NCI-H82 (cell line): ENCODE measurements at regions not wholly inside any gene's neighbourhood (a gene's known extent, or its start where the extent isn't known, plus 50 kb on each side); places are given as distances from the start of the nearest gene placed in this dataset.
A peak's percentile ranks its signal among the peaks of the same experiment; 100 is the strongest.
"Not testable (repeated sequence)": the region's sequence is repeated elsewhere in the genome, so short reads cannot be mapped to it uniquely, and the experiment has no call there.

Experiments used
- DNase-seq: peaks from one replicate; lab custom pipeline; 2025; lab: John Stamatoyannopoulos, UW

GRCh38 chr17:52546990-52547389 lies 388.5 kb upstream of the CA10 start:
- peak; percentile 59 for DNase-seq

- no peak for DNase-seq
These were observed 388.0 kb upstream of the CA10 start for GRCh38 chr17:52546493-52546892.

GRCh38 chr17:52537421-52537820 lies 378.9 kb upstream of the CA10 start:
- no peak for DNase-seq

GRCh38 chr17:52536489-52536888 lies 378.0 kb upstream of the CA10 start:
- DNase-seq = no peak

GRCh38 chr17:52532373-52532772 lies 373.9 kb upstream of the CA10 start:
- no peak for DNase-seq

- DNase-seq = no peak
These were observed 365.7 kb upstream of the CA10 start for GRCh38 chr17:52524096-52524637.

GRCh38 chr17:52517176-52517575 lies 358.7 kb upstream of the CA10 start:
- peak; percentile 30 for DNase-seq

- DNase-seq = peak; percentile 57
These were observed 357.4 kb upstream of the CA10 start for GRCh38 chr17:52515927-52516326.

- no peak for DNase-seq
These were observed 347.1 kb upstream of the CA10 start for GRCh38 chr17:52505601-52506000.

- DNase-seq = no peak
These were observed 345.6 kb upstream of the CA10 start for GRCh38 chr17:52504081-52504480.

- DNase-seq = no peak
These were observed 337.1 kb upstream of the CA10 start for GRCh38 chr17:52495646-52496045.

- DNase-seq = no peak
These were observed 323.8 kb upstream of the CA10 start for GRCh38 chr17:52482271-52482670.

GRCh38 chr17:52477824-52478699 lies 319.5 kb upstream of the CA10 start:
- DNase-seq = no peak

GRCh38 chr17:52476638-52477313 lies 318.3 kb upstream of the CA10 start:
- DNase-seq = no peak

GRCh38 chr17:52470553-52470952 lies 312.0 kb upstream of the CA10 start:
- peak; percentile 31 for DNase-seq

- DNase-seq = no peak
These were observed 306.9 kb upstream of the CA10 start for GRCh38 chr17:52465407-52465806.

- DNase-seq = peak; percentile 18
These were observed 292.9 kb upstream of the CA10 start for GRCh38 chr17:52451294-52451861.

GRCh38 chr17:52442350-52442749 lies 283.8 kb upstream of the CA10 start:
- DNase-seq = no peak

- no peak for DNase-seq
These were observed 262.1 kb upstream of the CA10 start for GRCh38 chr17:52420555-52421078.

GRCh38 chr17:52419229-52419641 lies 260.7 kb upstream of the CA10 start:
- no peak for DNase-seq

GRCh38 chr17:52410781-52411180 lies 252.3 kb upstream of the CA10 start:
- DNase-seq = no peak

- DNase-seq = not testable (repeated sequence)
These were observed 250.7 kb upstream of the CA10 start for GRCh38 chr17:52409222-52409621.
